GM23248 (cell line): ENCODE measurements at regions not wholly inside any gene's neighbourhood (a gene's known extent, or its start where the extent isn't known, plus 50 kb on each side); places are given as distances from the start of the nearest gene placed in this dataset.

Experiments
- DNase-seq: peaks from one replicate; pipeline ENCODE4 v3.0.0-alpha.2; 2015
- H2AFZ ChIP-seq: fragments of 200-600 bp; sonication (generic); 2 replicates; pipeline ENCODE4 v1.6.1; 2016; ENCODE audit warnings: antibody characterized with exemption
- H3F3A ChIP-seq: fragments of 200-600 bp; sonication (generic); 2 replicates; pipeline ENCODE4 v1.6.1; 2016; ENCODE audit warnings: mild to moderate bottlenecking, antibody characterized with exemption, mixed run types; ENCODE audit not compliant: insufficient read depth
- H3K27ac ChIP-seq: fragments of 200-600 bp; sonication (generic); 2 replicates; pipeline ENCODE4 v1.5.1; 2016; ENCODE audit warnings: mild to moderate bottlenecking
- H3K27me3 ChIP-seq: fragments of 200-600 bp; sonication (generic); replicated peaks from 2 replicates; pipeline ENCODE4 v1.6.1; 2016; ENCODE audit warnings: mild to moderate bottlenecking; ENCODE audit not compliant: insufficient read depth
- H3K36me3 ChIP-seq: fragments of 200-600 bp; sonication (generic); 2 replicates; pipeline ENCODE4 v1.6.1; 2016; ENCODE audit warnings: low read depth, mild to moderate bottlenecking
- H3K4me1 ChIP-seq: fragments of 200-600 bp; sonication (generic); 2 replicates; pipeline ENCODE4 v1.6.1; 2016; ENCODE audit warnings: mild to moderate bottlenecking; ENCODE audit not compliant: insufficient read depth
- H3K4me2 ChIP-seq: fragments of 200-600 bp; sonication (generic); one replicate; pipeline ENCODE4 v1.6.1; 2016; ENCODE audit warnings: mild to moderate bottlenecking; ENCODE audit not compliant: unreplicated experiment
- H3K4me3 ChIP-seq: fragments of 200-600 bp; sonication (generic); 2 replicates; pipeline ENCODE4 v1.5.1; 2016; ENCODE audit warnings: mild to moderate bottlenecking
- H3K79me2 ChIP-seq: fragments of 200-600 bp; sonication (generic); 2 replicates; pipeline ENCODE4 v1.6.1; 2016; ENCODE audit warnings: mild to moderate bottlenecking; ENCODE audit not compliant: insufficient read depth
- H3K9ac ChIP-seq: fragments of 200-600 bp; sonication (generic); 2 replicates; pipeline ENCODE4 v1.6.1; 2016; ENCODE audit warnings: mild to moderate bottlenecking
- H3K9me2 ChIP-seq: fragments of 200-600 bp; sonication (generic); 2 replicates; pipeline ENCODE4 v1.6.1; 2016; ENCODE audit warnings: mixed run types, mild to moderate bottlenecking, moderate library complexity; ENCODE audit not compliant: insufficient read depth
- H3K9me3 ChIP-seq: fragments of 200-600 bp; sonication (generic); one replicate; pipeline ENCODE4 v1.6.1; 2017; ENCODE audit warnings: low read depth
- H4K20me1 ChIP-seq: fragments of 200-600 bp; sonication (generic); 2 replicates; pipeline ENCODE4 v1.6.0; 2016; ENCODE audit not compliant: insufficient read depth
- EZH2 ChIP-seq: fragments of 200-600 bp; sonication (generic); IDR thresholded peaks from 2 replicates; pipeline ENCODE4 v1.6.1; 2018; ENCODE audit warnings: antibody characterized with exemption, mild to moderate bottlenecking; ENCODE audit not compliant: insufficient read depth, poor library complexity, severe bottlenecking
- EZH2phosphoT487 ChIP-seq: fragments of 200-600 bp; sonication (generic); IDR thresholded peaks from 2 replicates; pipeline ENCODE4 v1.6.1; 2018; ENCODE audit warnings: antibody characterized with exemption, moderate library complexity, mild to moderate bottlenecking, low read depth; ENCODE audit not compliant: insufficient read depth
- WGBS, 2 experiments: methylation state at CpG; one replicate each; pipeline ENCODE4 v1.1.6; 2015 to 2017; ENCODE audit warnings: low lambda C conversion rate in 2 of 2, low coverage in 1 of 2; ENCODE audit errors: missing lambda C conversion rate in 2 of 2; 5-methylcytosine and 5-hydroxymethylcytosine counted together
- in situ Hi-C: fragments of 300-500 bp; cut with MboI; formaldehyde crosslinking; loops from 2 replicates; pipeline ENCODE4 v1.15.0; 2020

GRCh38 chr10:113320987-113321386, 231.9 kb upstream of the HABP2 start:
- no peak overlapping the region for H2AFZ ChIP-seq
- H4K20me1 ChIP-seq = no peaks in the 10 kb centered on the region
- no peaks in the 10 kb centered on the region for H3K9me3 ChIP-seq
- no peak for DNase-seq
- H3K79me2 ChIP-seq = no peaks in the 10 kb centered on the region
- no peak overlapping the region for H3K9ac ChIP-seq
- peaks cover 15% of the 10 kb centered on the region for H3F3A ChIP-seq
- H3K9me2 ChIP-seq = no peaks in the 10 kb centered on the region
- no peaks in the 10 kb centered on the region for H3K36me3 ChIP-seq
- WGBS, 2 experiments = 59 to 62% methylated on average over 6 of the region's 6 CpGs
- no peaks in the 10 kb centered on the region for H3K27me3 ChIP-seq
- no peak overlapping the region for H3K27ac ChIP-seq
- in situ Hi-C loops = no loop called here
- peaks cover 9% of the 10 kb centered on the region for H3K4me1 ChIP-seq
- no peak overlapping the region for H3K4me2 ChIP-seq
- H3K4me3 ChIP-seq = no peak overlapping the region
- TF ChIP-seq EZH2 = no peak
- TF ChIP-seq EZH2phosphoT487 = no peak

GRCh38 chr10:113322843-113323242, 230.0 kb upstream of the HABP2 start:
- WGBS, 2 experiments = 99% methylated on average over 4 of the region's 4 CpGs
- no peak overlapping the region for H3K27ac ChIP-seq
- H3K4me2 ChIP-seq = no peak overlapping the region
- no peaks in the 10 kb centered on the region for H3K9me3 ChIP-seq
- H2AFZ ChIP-seq = no peak overlapping the region
- in situ Hi-C loops = no loop called here
- H3K4me3 ChIP-seq = no peak overlapping the region
- H3F3A ChIP-seq = peaks cover 33% of the 10 kb centered on the region
- H3K9me2 ChIP-seq = no peaks in the 10 kb centered on the region
- no peaks in the 10 kb centered on the region for H3K79me2 ChIP-seq
- no peaks in the 10 kb centered on the region for H4K20me1 ChIP-seq
- no peak overlapping the region for H3K9ac ChIP-seq
- peaks cover 26% of the 10 kb centered on the region for H3K4me1 ChIP-seq
- H3K27me3 ChIP-seq = no peaks in the 10 kb centered on the region
- no peaks in the 10 kb centered on the region for H3K36me3 ChIP-seq
- no peak for DNase-seq
- TF ChIP-seq EZH2phosphoT487 = no peak
- no peak for TF ChIP-seq EZH2

GRCh38 chr10:113323985-113324384, 228.9 kb upstream of the HABP2 start:
- in situ Hi-C loops = no loop called here

GRCh38 chr10:113326160-113327111, 226.4 kb upstream of the HABP2 start:
- Histone ChIP-seq H3K9me2 (no peaks in the 10 kb centered on the region), H3K9me3 (no peaks in the 10 kb centered on the region), H3K27ac (peak overlapping the region; percentile 87), H3K4me3 (no peak overlapping the region), H3K36me3 (no peaks in the 10 kb centered on the region), H3F3A (peaks cover 48% of the 10 kb centered on the region), H3K4me2 (peak overlapping the region; percentile 44), H2AFZ (no peak overlapping the region), H3K27me3 (no peaks in the 10 kb centered on the region), H3K9ac (peak overlapping the region; percentile 39), H4K20me1 (no peaks in the 10 kb centered on the region), H3K79me2 (no peaks in the 10 kb centered on the region), H3K4me1 (peaks cover 46% of the 10 kb centered on the region)
- TF ChIP-seq EZH2 (no peak), EZH2phosphoT487 (peak; percentile 61; the same call in 1 of the 2 replicates)
- DNase-seq = peak; percentile 98
- WGBS, 2 experiments = 19% methylated on average over 5 of the region's 5 CpGs
- in situ Hi-C loops = no loop called here

More at GRCh38 chr10:113323985-113324384, 228.9 kb upstream of the HABP2 start:
- DNase-seq = no peak
- H3K27me3 ChIP-seq = no peaks in the 10 kb centered on the region
- 75 to 77% methylated on average over 4 of the region's 4 CpGs for WGBS, 2 experiments
- no peak overlapping the region for H3K4me2 ChIP-seq
- H3K9ac ChIP-seq = no peak overlapping the region
- no peaks in the 10 kb centered on the region for H4K20me1 ChIP-seq
- H3K27ac ChIP-seq = no peak overlapping the region
- H3F3A ChIP-seq = peaks cover 42% of the 10 kb centered on the region
- TF ChIP-seq EZH2 = no peak
- TF ChIP-seq EZH2phosphoT487 = no peak
- H3K9me2 ChIP-seq = no peaks in the 10 kb centered on the region
- H3K36me3 ChIP-seq = no peaks in the 10 kb centered on the region
- no peaks in the 10 kb centered on the region for H3K9me3 ChIP-seq
- no peaks in the 10 kb centered on the region for H3K79me2 ChIP-seq
- H3K4me3 ChIP-seq = no peak overlapping the region
- H3K4me1 ChIP-seq = peaks cover 35% of the 10 kb centered on the region
- H2AFZ ChIP-seq = no peak overlapping the region
